Ascending aorta (tissue), 2 donors: ENCODE measurements at regions not wholly inside any gene's neighbourhood (a gene's known extent, or its start where the extent isn't known, plus 50 kb on each side); places are given as distances from the start of the nearest gene placed in this dataset.

Experiments
- DNase-seq, 2 donors: peaks; one replicate each; pipeline ENCODE4 v3.0.0-alpha.2; 2019; ENCODE audit warnings: low spot score in 2 of 2
- H3K27ac ChIP-seq, 2 donors: fragments of 200-600 bp; sonication (generic); one replicate each; pipeline ENCODE4 v1.5.1; 2016 to 2017; ENCODE audit warnings: mild to moderate bottlenecking in 1 of 2
- H3K27me3 ChIP-seq: fragments of 200-600 bp; sonication (generic); one replicate; pipeline ENCODE4 v1.5.1; 2017
- H3K36me3 ChIP-seq, 2 donors: fragments of 200-600 bp; sonication (generic); one replicate each; pipeline ENCODE4 v1.5.1; 2016
- H3K4me1 ChIP-seq, 2 donors: fragments of 200-600 bp; sonication (generic); one replicate each; pipeline ENCODE4 v1.5.1; 2016 to 2017; ENCODE audit warnings: mild to moderate bottlenecking in 1 of 2
- H3K4me3 ChIP-seq, 2 donors: fragments of 200-600 bp; sonication (generic); one replicate each; pipeline ENCODE4 v1.5.1; 2016 to 2017; ENCODE audit warnings: mild to moderate bottlenecking in 1 of 2
- H3K9me3 ChIP-seq, 2 donors: fragments of 200-600 bp; sonication (generic); one replicate each; pipeline ENCODE4 v1.5.1; 2016
- CTCF ChIP-seq, 3 experiments: fragments of 200-600 bp in 2 of 3; fragments of 450-650 bp in 1 of 3; sonication (generic) in 2 of 3; IDR thresholded peaks; one replicate each; pipeline ENCODE4 v1.5.1; 2016 to 2019; ENCODE audit warnings: antibody characterized with exemption in 3 of 3, mild to moderate bottlenecking in 1 of 3, moderate library complexity in 1 of 3
- intact Hi-C: fragments of 100-400 bp; cut with DNase I; formaldehyde crosslinking; loops from one replicate; pipeline ENCODE4 v1.15.1; 2023

DNA sequence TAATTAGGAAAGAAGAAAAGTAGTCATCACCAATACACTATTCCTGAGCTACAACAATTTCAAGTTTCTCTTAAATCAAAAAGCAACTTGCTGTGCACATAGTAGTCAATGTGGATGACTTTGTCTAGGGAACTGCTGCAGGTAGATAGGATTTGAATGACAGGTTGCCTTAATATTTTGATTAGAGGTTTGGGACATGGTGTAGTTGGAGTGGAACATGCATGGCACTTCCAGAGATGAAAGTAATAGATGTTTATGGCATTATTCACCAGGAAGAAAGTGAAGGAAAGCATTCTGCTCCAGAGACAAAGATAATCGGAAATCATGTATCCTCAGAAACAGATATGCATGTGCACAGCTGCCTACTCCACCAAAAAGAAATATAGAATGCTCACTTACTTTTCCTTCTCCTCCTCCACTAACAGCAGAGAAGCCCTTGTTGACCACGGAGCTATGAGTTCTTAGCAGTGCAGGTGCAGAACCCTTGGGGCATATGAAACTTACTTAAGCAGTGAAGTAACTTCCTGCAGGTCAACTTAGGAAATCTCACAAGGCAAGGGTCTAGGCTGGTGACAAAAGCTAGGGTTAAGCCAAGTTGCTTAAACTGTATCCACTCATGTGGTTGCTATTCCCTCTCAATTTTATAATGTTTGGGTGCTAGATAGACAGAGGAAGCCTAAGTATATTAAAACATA is 390.8 kb downstream of the HNRNPD start:
- Histone ChIP-seq H3K4me3 (no peak overlapping the region), H3K4me1 (no peaks in the 10 kb centered on the region)
- TF ChIP-seq CTCF (IDR thresholded peaks at IDR 0.05) = no peak

DNA sequence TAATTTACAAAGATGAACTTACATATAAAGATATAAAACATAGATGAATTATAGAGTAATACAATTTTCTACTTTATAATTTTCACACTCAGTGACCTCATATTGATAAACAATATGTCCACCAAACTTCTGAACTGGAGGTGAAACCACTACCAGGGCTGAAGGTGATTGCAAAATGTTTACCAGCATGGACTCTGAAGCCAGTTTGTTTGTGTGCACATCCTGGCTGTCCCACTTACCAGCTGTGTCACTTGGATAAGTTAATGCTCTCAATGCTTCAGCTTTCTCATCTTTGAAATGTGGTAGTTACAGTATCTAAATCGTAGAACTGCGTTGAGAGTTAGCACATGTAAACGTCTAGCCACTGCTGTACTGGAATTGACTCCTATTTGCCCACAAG is 392.6 kb downstream of the HNRNPD start:
- intact Hi-C loops = no loop called here
- TF ChIP-seq CTCF (IDR thresholded peaks at IDR 0.05) = no peak
- H3K9me3 ChIP-seq = no peaks in the 10 kb centered on the region
- no peak overlapping the region for H3K4me3 ChIP-seq
- DNase-seq = no peak
- H3K27ac ChIP-seq = no peak overlapping the region
- H3K4me1 ChIP-seq = no peaks in the 10 kb centered on the region
- H3K27me3 ChIP-seq = no peaks in the 10 kb centered on the region
- no peaks in the 10 kb centered on the region for H3K36me3 ChIP-seq

More for the DNA sequence above, 390.8 kb downstream of the HNRNPD start:
- intact Hi-C loops = no loop called here
- H3K27ac ChIP-seq = no peak overlapping the region
- no peak for DNase-seq
- no peaks in the 10 kb centered on the region for H3K36me3 ChIP-seq
- no peaks in the 10 kb centered on the region for H3K9me3 ChIP-seq
- no peaks in the 10 kb centered on the region for H3K27me3 ChIP-seq

GRCh38 chr4:81974523-81974922 is 399.3 kb downstream of the HNRNPD start:
- intact Hi-C loops = no loop called here
- no peak for TF ChIP-seq CTCF (IDR thresholded peaks at IDR 0.05)

DNA sequence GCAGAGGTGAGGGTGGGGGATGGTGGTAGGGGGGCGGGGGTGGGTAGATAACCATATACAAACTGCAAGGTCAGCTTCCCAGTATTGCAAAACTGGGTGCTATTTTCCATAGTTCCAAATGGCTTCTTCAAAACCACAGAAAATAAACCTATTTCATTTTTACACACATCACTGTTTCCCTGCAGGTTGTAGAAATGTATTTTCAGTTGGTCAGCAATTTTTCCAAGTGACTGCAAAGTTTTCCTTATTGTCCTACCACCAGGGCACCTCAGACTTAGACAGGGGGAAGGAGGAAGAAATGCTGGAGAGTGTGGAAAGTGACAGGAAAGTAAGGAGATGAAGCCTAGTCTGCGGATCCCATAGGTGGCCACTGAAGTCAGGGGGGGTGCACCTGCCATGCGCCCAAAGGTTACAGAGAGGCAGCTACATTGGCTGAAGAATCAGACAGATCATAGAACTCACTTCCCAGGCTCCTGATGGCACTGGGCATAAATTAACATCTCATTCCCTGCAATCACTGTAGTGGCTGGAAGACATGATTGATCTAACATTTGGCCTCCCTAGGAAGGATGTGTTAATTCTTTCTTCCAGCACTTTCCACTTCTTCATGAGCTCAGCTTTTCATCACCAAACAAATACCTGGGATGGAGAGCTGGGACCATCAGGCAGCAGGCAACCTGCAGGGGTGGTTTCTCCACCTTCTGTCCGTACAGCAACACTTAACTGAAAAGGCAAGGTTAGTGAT is 402.0 kb downstream of the HNRNPD start:
- Histone ChIP-seq H3K4me1 (no peaks in the 10 kb centered on the region), H3K36me3 (no peaks in the 10 kb centered on the region), H3K9me3 (no peaks in the 10 kb centered on the region), H3K4me3 (no peak overlapping the region), H3K27me3 (no peaks in the 10 kb centered on the region), H3K27ac (no peak overlapping the region)
- TF ChIP-seq CTCF (IDR thresholded peaks at IDR 0.05) = no peak
- DNase-seq = no peak
- intact Hi-C loops = no loop called here

More at GRCh38 chr4:81974523-81974922, 399.3 kb downstream of the HNRNPD start:
- no peak overlapping the region for H3K27ac ChIP-seq
- H3K4me1 ChIP-seq = no peaks in the 10 kb centered on the region
- DNase-seq = no peak
- no peaks in the 10 kb centered on the region for H3K27me3 ChIP-seq
- H3K4me3 ChIP-seq = no peak overlapping the region
- H3K36me3 ChIP-seq = no peaks in the 10 kb centered on the region
- H3K9me3 ChIP-seq = no peaks in the 10 kb centered on the region

GRCh38 chr4:81971061-81971460 is 402.7 kb downstream of the HNRNPD start:
- no peak for DNase-seq
- H3K27ac ChIP-seq = no peak overlapping the region
- H3K36me3 ChIP-seq = no peaks in the 10 kb centered on the region
- no peaks in the 10 kb centered on the region for H3K27me3 ChIP-seq
- H3K9me3 ChIP-seq = no peaks in the 10 kb centered on the region
- no peak overlapping the region for H3K4me3 ChIP-seq
- no peak for TF ChIP-seq CTCF (IDR thresholded peaks at IDR 0.05)
- no peaks in the 10 kb centered on the region for H3K4me1 ChIP-seq
- intact Hi-C loops = no loop called here
